ENCODE measurements at regions not wholly inside any gene's neighbourhood (a gene's known extent, or its start where the extent isn't known, plus 50 kb on each side); places are given as distances from the start of the nearest gene placed in this dataset.

DNA sequence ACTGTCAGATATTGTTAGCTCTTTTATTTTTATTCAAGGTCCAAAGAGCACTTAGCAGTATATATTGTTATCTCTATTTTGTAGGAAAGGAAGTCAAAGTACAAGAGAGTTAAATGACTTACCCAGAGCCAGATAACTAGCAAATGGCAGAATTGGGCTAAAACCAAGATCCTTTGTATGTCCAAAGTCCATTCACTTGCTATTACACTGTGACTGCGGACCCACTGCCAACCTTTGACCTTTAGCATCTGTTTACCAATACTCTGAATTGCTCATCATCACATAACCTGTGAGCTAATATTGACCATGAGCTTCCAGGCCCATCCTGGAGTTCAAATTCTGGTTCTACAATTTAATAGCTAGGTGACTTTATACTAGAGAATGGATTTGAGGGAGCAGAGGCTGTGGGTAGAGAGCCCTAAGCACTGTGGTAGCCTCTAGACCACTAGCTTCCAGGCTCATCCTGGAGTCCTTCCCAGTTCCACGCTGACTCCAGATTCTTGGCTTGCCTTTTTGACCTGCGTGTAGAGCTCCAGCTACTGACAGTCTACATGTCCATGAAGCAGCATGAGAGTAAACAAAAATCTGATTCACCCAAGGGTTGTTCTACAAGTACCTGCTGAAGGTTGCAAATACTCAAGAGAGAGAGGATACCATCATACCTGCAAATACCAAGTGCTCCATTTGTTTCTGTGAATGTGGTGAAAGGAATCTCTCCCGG lies 424.0 kb downstream of the SH3GL2 start:
- TF ChIP-seq POLR2AphosphoS5 (IDR thresholded peaks at IDR 0.05) (no peak), CTCF (IDR thresholded peaks at IDR 0.05) (no peak), POLR2A (IDR thresholded peaks at IDR 0.05; ENCODE audit: low read depth) (no peak)
